Mononuclear cell (primary cell): ENCODE measurements at regions not wholly inside any gene's neighbourhood (a gene's known extent, or its start where the extent isn't known, plus 50 kb on each side); places are given as distances from the start of the nearest gene placed in this dataset.

ENCODE experiments used
- H3K27me3 ChIP-seq: 2 replicates; pipeline ENCODE4 v1.6.0; 2011; ENCODE audit warnings: low read length, control low read depth; ENCODE audit not compliant: insufficient read depth
- H3K4me1 ChIP-seq: 2 replicates; pipeline ENCODE4 v1.5.1; 2011; ENCODE audit warnings: mild to moderate bottlenecking, low read length, control low read depth; ENCODE audit not compliant: insufficient read depth
- H3K4me3 ChIP-seq: 2 replicates; pipeline ENCODE4 v1.5.1; 2011; ENCODE audit warnings: mild to moderate bottlenecking, low read length, moderate library complexity
- H3K9me3 ChIP-seq: 2 replicates; pipeline ENCODE4 v1.5.1; 2011; ENCODE audit warnings: low read depth, mild to moderate bottlenecking, control low read depth, low read length

DNA sequence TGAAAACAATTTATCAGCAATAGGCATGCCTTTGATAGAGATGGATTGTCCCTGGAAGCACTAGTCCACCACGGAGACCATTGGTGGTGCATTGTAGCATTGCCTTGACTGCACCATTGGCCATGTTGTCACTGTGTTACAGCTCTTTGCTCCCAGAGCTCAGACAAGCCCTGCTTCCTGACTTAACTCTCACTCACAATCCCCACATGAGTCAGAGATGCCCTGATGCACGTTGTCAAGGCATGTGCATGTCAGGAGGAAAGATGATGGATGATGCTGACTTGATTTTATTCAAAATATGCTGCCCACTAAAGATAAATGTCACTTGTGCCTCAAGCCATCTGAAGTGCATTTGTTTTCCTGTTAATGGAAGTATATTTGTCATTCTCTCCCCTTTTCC lies 266.1 kb downstream of the ARRDC4 start:
- no peak overlapping the region for H3K4me3 ChIP-seq
- H3K9me3 ChIP-seq: no peaks in the 10 kb centered on the region
- H3K27me3 ChIP-seq: no peaks in the 10 kb centered on the region
- no peaks in the 10 kb centered on the region for H3K4me1 ChIP-seq

DNA sequence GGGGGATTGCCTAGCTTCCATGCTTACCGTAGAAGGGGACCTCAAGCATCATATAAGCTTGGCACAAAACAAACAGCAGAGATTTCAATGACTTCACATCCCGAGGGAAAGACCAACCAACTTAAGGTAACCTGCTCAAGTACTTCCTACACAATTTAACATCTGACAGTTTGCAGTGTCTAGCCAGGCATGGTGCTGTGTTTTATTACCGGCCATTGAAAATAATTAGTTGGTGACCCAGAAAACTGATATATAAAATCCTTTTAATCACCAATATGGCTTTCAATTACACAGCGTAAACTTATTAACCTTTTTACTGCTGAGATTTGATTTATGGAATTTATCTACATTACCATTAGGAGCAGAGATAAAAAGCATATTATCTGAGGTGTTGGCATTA lies 268.3 kb downstream of the ARRDC4 start:
- H3K9me3 ChIP-seq: no peaks in the 10 kb centered on the region
- H3K27me3 ChIP-seq: no peaks in the 10 kb centered on the region
- H3K4me1 ChIP-seq: no peaks in the 10 kb centered on the region
- no peak overlapping the region for H3K4me3 ChIP-seq

GRCh38 chr15:98230975-98231374 lies 270.5 kb downstream of the ARRDC4 start:
- no peaks in the 10 kb centered on the region for H3K4me1 ChIP-seq
- no peaks in the 10 kb centered on the region for H3K27me3 ChIP-seq
- no peaks in the 10 kb centered on the region for H3K9me3 ChIP-seq
- H3K4me3 ChIP-seq: no peak overlapping the region

DNA sequence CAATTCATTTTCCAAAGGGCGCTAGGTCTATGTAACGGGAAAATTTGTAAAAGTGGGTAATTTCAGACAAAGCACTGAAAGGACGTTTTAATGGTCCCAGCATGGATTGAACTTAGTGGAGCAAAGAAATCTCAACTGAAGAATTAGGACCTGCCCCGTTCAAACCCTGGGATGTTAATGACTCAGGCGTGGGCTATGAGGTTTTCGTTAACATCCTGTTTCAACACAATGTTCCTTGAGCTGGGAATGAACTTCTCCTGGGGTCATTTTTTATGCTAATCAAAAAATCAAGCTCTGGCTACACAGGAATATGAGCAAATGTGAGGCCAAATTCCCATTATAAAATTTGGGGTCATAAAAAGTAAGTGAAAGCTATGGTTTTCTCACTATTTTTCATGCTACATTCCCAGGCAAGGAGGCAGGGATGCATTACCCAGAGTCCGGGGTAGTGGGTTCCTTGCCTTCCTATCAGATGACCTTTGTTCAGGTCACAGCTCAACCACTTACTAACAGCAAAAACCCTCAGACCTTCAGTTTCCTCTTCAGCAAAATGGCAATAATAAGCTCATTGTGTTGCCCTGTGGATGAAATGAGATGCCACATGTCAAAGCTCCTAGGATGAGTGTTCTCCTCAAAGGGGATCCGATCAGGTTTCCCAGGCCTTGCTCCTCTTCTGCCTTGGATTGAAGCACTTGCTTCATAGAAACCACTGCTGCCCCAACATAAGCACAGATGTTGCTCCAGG lies 271.4 kb downstream of the ARRDC4 start:
- H3K4me3 ChIP-seq: no peak overlapping the region

GRCh38 chr15:98232761-98233160 lies 272.3 kb downstream of the ARRDC4 start:
- H3K4me3 ChIP-seq: no peak overlapping the region
- no peaks in the 10 kb centered on the region for H3K9me3 ChIP-seq
- H3K27me3 ChIP-seq: no peaks in the 10 kb centered on the region
- no peaks in the 10 kb centered on the region for H3K4me1 ChIP-seq

More for the DNA sequence above, 271.4 kb downstream of the ARRDC4 start:
- H3K4me1 ChIP-seq: no peaks in the 10 kb centered on the region
- H3K9me3 ChIP-seq: no peaks in the 10 kb centered on the region
- H3K27me3 ChIP-seq: no peaks in the 10 kb centered on the region

- no peaks in the 10 kb centered on the region for H3K27me3 ChIP-seq
- H3K9me3 ChIP-seq: no peaks in the 10 kb centered on the region
- no peak overlapping the region for H3K4me3 ChIP-seq
- no peaks in the 10 kb centered on the region for H3K4me1 ChIP-seq
These were observed 273.4 kb downstream of the ARRDC4 start for GRCh38 chr15:98233873-98234272.

DNA sequence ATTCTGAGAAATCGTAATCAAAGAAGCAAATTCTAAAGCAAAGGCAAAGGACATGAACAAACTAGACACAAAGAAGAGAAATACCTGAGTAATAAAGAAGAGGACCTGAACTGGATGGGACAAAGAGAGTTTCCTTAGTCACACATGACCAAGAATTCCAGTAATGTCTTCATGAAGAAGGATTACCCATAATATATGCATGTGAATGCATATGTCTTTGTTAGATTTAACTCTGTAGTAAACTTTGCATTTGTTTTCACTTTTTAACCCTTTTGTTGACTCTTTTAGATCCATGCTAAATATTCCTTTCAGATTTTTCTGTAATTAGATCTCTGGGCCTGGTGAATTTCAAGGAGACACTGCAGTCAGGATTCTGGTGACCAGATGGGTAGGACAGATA lies 279.8 kb downstream of the ARRDC4 start:
- H3K27me3 ChIP-seq: no peaks in the 10 kb centered on the region
- no peaks in the 10 kb centered on the region for H3K4me1 ChIP-seq
- H3K4me3 ChIP-seq: no peak overlapping the region
- H3K9me3 ChIP-seq: no peaks in the 10 kb centered on the region

- H3K9me3 ChIP-seq: no peaks in the 10 kb centered on the region
- H3K27me3 ChIP-seq: no peaks in the 10 kb centered on the region
- H3K4me1 ChIP-seq: no peaks in the 10 kb centered on the region
- H3K4me3 ChIP-seq: no peak overlapping the region
These were observed 280.6 kb downstream of the ARRDC4 start for GRCh38 chr15:98241032-98241554.

DNA sequence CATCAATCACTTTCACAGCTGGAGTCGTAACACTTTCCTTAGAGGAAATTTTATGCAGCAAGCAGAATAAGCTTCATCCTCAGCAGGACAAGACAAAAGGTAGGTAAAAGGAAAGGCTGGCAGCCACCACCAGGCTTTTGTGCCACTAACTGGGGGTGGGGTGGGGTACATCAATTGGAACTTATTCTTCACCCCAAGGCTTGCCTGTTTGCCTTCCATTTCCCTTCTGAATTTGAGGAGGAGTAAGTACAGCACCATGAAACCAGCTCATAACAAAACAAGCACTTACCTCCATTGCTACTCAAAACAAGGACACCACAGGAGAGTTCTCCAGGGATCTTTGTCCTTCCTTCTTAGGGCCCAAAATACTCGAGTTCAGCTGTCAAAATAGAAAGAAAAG lies 296.8 kb downstream of the ARRDC4 start:
- Histone ChIP-seq H3K4me1 (no peaks in the 10 kb centered on the region), H3K9me3 (no peaks in the 10 kb centered on the region), H3K27me3 (no peaks in the 10 kb centered on the region), H3K4me3 (no peak overlapping the region)

DNA sequence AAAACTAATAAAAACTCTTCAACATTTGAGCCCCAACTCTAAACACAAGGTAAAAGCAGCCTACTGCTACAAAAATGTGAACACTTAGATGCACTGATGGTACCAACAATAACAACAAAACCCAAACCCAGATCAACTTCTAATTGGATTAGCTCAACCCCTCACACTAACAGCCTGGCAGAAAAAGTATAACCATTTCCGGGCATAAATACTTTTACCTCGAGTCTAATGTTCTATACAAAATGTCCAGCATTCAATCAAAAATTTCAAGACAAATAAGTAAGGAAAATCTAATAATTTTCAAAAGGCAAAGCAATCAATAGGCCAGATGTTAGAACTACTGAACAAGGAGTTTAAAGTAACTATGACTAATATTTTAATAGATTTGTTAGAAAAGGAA lies 303.3 kb downstream of the ARRDC4 start:
- Histone ChIP-seq H3K27me3 (no peaks in the 10 kb centered on the region), H3K4me1 (no peaks in the 10 kb centered on the region), H3K9me3 (no peaks in the 10 kb centered on the region), H3K4me3 (no peak overlapping the region)

GRCh38 chr15:98266295-98266694 lies 305.8 kb downstream of the ARRDC4 start:
- Histone ChIP-seq H3K27me3 (no peaks in the 10 kb centered on the region), H3K4me3 (no peak overlapping the region), H3K9me3 (peaks cover 5% of the 10 kb centered on the region), H3K4me1 (no peaks in the 10 kb centered on the region)

DNA sequence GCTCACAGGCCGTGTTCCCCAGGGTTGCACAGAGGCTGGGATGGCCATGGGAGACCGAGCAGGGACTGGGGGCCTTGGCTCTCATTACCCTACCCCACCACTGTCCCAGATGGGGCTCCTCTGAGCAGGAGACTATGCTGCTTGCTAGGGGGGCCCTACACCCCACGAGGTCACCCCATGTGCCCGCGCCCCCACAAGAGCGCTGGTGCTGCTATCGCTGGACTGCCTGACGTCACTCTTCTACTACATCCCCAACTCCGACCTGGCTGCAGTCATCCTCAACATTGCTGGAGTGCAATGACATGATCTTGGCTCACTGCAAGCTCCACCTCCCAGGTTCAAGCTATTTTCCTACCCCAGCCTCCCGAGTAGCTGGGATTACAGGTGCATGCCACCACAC lies 307.7 kb downstream of the ARRDC4 start:
- Histone ChIP-seq H3K27me3 (no peaks in the 10 kb centered on the region), H3K4me1 (no peaks in the 10 kb centered on the region), H3K9me3 (peaks cover 5% of the 10 kb centered on the region), H3K4me3 (no peak overlapping the region)

DNA sequence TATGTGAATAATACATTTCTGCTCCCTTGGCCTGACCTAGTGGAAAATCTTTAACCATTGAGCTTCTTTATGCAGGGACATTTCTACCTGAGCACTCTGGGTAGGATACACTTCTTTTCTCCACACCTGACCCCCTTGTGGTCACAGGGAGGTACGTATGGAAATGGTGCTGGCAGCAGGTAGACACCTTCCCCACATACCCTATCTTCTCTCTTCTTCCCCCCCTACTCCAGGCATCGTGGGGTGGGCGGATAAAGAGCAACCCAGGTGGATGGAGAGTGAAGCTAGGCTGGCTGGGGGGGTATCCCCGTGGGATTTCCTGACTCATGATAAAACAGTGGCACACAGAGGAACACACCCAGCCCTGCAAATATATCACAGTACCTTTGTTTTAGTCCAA lies 312.1 kb downstream of the ARRDC4 start:
- no peaks in the 10 kb centered on the region for H3K27me3 ChIP-seq

GRCh38 chr15:98276018-98276417 lies 315.5 kb downstream of the ARRDC4 start:
- Histone ChIP-seq H3K9me3 (no peaks in the 10 kb centered on the region), H3K4me1 (no peaks in the 10 kb centered on the region), H3K4me3 (no peak overlapping the region), H3K27me3 (no peaks in the 10 kb centered on the region)

More for the DNA sequence above, 312.1 kb downstream of the ARRDC4 start:
- H3K9me3 ChIP-seq: peaks cover 5% of the 10 kb centered on the region
- H3K4me3 ChIP-seq: no peak overlapping the region
- H3K4me1 ChIP-seq: no peaks in the 10 kb centered on the region

- H3K4me1 ChIP-seq: no peaks in the 10 kb centered on the region
- no peaks in the 10 kb centered on the region for H3K9me3 ChIP-seq
- H3K27me3 ChIP-seq: no peaks in the 10 kb centered on the region
- H3K4me3 ChIP-seq: no peak overlapping the region
These were observed 317.1 kb downstream of the ARRDC4 start for GRCh38 chr15:98277602-98278001.

DNA sequence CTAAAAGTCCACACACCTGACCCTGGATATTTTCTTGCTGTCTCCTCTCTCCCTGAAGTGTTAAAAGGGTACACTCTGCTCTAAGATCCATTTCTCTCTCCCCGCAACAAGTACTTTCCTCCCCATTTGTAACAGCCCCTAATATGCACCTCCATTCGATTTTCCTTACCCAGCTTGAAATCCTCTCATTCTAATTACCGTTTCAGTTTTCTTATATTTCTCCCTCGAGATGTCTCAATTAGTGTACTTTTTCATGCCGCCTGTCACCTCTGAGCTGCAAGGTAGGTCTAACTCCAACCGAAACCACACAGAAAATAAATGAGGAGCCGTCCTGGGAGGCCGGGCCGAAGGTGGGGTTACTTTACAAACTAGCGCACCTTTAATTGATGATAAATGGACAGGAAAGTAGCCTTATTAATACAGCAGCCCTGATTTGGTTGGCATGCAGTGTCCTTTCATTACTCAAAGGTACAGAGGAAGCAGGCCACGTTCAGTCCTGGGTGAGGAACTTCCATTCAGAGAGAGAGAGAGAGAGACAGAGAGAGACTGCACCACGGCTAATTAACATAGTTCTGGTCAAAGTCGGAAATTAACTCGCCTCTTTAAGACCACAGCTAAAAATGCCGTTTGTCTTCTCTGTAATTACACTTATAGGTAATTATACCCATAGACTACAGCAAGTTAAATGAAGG lies 319.9 kb downstream of the ARRDC4 start:
- Histone ChIP-seq H3K27me3 (no peaks in the 10 kb centered on the region), H3K9me3 (no peaks in the 10 kb centered on the region), H3K4me1 (no peaks in the 10 kb centered on the region), H3K4me3 (no peak overlapping the region)
